ENCODE measurements at regions not wholly inside any gene's neighbourhood (a gene's known extent, or its start where the extent isn't known, plus 50 kb on each side); places are given as distances from the start of the nearest gene placed in this dataset.

GRCh38 chr10:76666891-76667290 is 970.7 kb downstream of the KCNMA1 start:
- no peak for TF ChIP-seq CTCF (IDR thresholded peaks at IDR 0.05; ENCODE audit: insufficient read depth, missing control alignments)
- FAIRE-seq, result no peak
- DNase-seq (ENCODE audit: insufficient read length, low spot score), result no peak

DNA sequence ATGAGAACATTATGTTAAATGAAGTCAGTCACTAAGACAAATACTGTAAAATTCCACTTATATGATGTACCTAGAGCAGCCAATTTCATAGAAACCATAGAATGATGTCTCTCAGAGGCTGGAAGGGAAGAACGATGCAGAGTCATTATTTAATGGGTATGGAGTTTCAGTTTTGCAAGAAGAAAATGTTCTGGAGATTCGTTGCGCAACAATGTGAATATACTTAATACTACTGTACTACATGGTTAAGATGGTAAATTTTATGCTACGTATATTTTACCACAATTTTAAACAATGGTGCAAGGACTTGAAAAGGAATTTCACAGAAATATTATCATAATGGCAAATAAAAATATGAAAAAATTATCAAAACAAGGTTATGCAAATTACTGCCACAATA is 972.6 kb downstream of the KCNMA1 start:
- DNase-seq (ENCODE audit: insufficient read length, low spot score), result no peak
- no peak for TF ChIP-seq CTCF (IDR thresholded peaks at IDR 0.05; ENCODE audit: insufficient read depth, missing control alignments)
- FAIRE-seq, result no peak

DNA sequence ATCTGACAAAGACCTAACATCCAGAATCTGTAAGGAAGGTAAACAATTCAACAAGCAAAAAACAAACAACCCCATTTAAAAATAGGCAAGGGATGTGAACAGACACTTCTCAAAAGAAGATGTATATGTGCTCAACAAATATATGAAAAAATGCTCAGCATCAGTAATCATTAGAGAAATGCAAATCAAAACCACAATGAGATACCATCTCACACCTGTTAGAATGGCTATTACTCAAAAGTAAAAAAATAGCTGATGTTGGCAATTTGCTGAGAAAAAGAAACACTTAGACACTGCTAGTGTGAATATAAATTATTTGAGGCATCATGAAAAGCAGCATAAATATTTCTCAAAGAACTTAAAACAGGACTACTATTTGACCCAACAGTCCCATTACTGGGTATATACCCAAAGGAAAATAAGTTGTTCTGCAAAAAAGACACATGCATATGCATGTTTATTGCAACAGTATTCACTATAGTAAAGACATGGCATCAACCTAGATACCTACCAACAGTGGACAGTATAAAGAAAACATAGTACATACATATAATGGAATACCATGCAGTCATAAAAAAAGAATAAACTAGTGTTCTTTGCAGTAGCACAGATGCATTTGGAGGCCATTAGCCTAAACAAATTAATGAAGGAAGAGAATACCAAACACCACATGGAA is 980.1 kb downstream of the KCNMA1 start:
- no peak for TF ChIP-seq CTCF (IDR thresholded peaks at IDR 0.05; ENCODE audit: insufficient read depth, missing control alignments)
- no peak for FAIRE-seq
- DNase-seq (ENCODE audit: insufficient read length, low spot score), result no peak

DNA sequence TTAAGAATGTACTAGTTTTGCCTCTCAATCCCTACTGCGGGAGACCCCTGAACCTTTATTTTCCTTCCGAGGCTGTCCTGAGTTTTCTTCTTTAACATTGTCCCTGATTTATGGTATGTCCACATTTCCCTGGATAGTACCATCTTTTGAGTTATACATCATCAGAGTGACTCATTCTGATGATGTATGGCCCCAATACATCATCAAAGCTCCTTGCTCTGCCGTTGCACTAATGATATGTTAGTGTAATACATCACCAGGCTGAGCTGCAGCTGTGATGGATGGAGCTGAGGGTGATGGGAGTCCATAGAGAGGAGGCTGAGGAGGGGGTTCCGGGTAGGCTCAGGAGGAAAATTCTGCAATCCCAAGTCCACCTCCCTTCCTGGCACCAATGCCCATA is 986.5 kb downstream of the KCNMA1 start:
- no peak for TF ChIP-seq CTCF (IDR thresholded peaks at IDR 0.05; ENCODE audit: insufficient read depth, missing control alignments)
- DNase-seq (ENCODE audit: insufficient read length, low spot score) (no peak), FAIRE-seq (no peak)

DNA sequence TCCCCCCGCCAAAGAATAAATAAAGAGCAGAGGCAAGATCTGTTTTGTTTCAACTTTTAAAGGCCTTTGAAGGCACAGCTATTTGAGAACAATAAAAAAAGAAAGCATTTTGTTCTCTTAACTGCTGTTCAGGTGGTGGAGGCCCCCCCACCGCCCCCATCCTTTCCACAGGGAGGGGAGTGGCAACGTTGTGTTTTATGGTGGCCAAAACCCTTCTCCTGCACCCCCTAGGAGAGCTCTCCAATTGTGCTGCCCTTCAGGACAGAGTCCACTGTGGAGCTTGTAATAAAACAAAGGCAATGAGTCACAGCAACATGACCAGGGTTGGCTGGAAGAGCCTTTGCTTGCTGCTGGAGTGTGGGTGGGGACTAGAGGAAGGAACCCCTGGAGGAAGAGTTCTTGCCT is 987.9 kb downstream of the KCNMA1 start:
- no peak for DNase-seq (ENCODE audit: insufficient read length, low spot score)
- no peak for TF ChIP-seq CTCF (IDR thresholded peaks at IDR 0.05; ENCODE audit: insufficient read depth, missing control alignments)
- no peak for FAIRE-seq

DNA sequence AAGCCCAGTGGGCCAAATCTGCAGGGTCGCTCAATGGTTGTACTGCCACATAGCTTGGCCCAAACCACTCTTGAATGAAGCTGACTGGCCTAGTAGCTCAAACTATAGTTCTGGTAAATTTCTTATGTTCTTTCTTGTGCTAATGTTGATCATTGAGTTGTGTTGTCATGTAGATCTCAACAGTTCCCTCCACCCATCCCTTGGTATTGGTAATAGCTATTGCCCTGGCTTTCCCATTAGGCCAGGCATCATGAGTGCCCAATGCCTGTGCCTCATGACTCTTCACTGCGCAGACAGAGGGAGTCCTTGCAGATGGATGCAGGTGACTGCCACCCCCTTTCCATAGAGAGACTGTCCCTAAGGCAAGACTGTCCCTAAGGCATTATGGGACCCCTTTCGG is 988.4 kb downstream of the KCNMA1 start:
- TF ChIP-seq CTCF (IDR thresholded peaks at IDR 0.05; ENCODE audit: insufficient read depth, missing control alignments), result no peak
- FAIRE-seq (no peak), DNase-seq (ENCODE audit: insufficient read length, low spot score) (no peak)

GRCh38 chr10:76647301-76647700 is 990.3 kb downstream of the KCNMA1 start:
- FAIRE-seq (no peak), DNase-seq (ENCODE audit: insufficient read length, low spot score) (no peak)
- no peak for TF ChIP-seq CTCF (IDR thresholded peaks at IDR 0.05; ENCODE audit: insufficient read depth, missing control alignments)

Data from D721Med (cell line).